ENCODE measurements at regions not wholly inside any gene's neighbourhood (a gene's known extent, or its start where the extent isn't known, plus 50 kb on each side); places are given as distances from the start of the nearest gene placed in this dataset.

DNA sequence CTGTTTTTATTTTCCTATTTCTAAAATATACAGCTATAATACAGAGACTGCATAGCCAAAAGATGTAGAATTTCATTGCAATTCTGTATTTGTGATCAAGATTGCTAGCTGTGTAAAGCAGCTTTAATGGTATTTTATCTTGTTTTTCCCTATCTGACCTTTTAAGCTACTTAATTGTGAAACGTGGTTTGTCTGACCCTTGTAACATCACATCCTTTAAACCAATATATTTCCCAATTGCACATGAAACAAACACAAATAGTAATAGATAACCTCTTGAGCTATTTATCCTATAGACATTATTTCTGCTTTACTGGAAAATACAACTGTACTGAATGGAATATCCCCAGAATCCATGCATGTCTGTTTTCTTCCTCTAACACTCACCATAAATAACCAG is 112.2 kb upstream of the PLPPR4 start:
- no peak overlapping the region for H3K4me3 ChIP-seq (ENCODE audit: low read depth, low read length)
- TF ChIP-seq, protein P1, sequence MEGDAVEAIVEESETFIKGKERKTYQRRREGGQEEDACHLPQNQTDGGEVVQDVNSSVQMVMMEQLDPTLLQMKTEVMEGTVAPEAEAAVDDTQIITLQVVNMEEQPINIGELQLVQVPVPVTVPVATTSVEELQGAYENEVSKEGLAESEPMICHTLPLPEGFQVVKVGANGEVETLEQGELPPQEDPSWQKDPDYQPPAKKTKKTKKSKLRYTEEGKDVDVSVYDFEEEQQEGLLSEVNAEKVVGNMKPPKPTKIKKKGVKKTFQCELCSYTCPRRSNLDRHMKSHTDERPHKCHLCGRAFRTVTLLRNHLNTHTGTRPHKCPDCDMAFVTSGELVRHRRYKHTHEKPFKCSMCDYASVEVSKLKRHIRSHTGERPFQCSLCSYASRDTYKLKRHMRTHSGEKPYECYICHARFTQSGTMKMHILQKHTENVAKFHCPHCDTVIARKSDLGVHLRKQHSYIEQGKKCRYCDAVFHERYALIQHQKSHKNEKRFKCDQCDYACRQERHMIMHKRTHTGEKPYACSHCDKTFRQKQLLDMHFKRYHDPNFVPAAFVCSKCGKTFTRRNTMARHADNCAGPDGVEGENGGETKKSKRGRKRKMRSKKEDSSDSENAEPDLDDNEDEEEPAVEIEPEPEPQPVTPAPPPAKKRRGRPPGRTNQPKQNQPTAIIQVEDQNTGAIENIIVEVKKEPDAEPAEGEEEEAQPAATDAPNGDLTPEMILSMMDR (IDR thresholded peaks at IDR 0.05; ENCODE audit: low read depth, low read length, missing control alignments), result no peak
- no peak for DNase-seq (ENCODE audit: low read depth)

DNA sequence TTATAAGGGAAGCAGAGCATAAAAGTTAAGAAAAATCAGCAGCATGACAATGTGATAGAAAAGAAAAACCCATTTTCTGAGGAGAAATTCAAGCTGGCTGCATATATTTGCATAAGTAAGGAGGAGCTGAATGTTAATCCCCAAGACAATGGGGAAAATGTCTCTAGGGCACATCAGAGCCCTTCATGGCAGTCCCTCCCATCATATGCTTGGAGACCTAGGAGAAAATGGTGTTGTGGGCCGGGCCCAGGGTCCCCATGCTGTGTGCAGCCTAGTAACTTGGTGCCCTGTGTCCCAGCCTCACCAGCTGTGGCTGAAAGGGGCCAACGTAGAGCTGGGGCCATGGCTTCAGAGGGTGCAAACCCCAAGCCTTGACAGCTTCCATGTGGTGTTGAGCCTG is 100.6 kb upstream of the PLPPR4 start:
- TF ChIP-seq, protein P1 (IDR thresholded peaks at IDR 0.05; ENCODE audit: low read depth, low read length, missing control alignments), result no peak
- no peak for DNase-seq (ENCODE audit: low read depth)
- no peak overlapping the region for H3K4me3 ChIP-seq (ENCODE audit: low read depth, low read length)

DNA sequence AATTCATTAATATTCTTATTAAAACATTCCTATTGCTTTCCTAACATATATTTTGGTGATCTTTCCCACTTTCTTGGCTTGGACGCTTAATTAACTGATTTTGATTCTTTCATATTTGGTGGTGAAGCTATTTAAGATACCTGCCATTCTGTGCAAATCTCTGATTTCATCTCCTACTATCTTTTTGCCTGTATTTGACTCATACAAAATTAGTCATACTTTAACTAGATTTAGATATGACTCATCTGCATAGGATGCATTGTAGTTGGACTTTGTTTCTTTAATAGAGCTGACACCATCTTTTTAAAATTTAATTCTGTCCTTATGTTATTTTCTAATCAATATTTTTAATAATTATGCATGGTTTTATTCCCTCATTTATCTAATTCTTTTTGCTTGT is 93.8 kb upstream of the PLPPR4 start:
- no peak overlapping the region for H3K4me3 ChIP-seq (ENCODE audit: low read depth, low read length)
- TF ChIP-seq, protein P1 (IDR thresholded peaks at IDR 0.05; ENCODE audit: low read depth, low read length, missing control alignments), result no peak
- DNase-seq (ENCODE audit: low read depth), result no peak

DNA sequence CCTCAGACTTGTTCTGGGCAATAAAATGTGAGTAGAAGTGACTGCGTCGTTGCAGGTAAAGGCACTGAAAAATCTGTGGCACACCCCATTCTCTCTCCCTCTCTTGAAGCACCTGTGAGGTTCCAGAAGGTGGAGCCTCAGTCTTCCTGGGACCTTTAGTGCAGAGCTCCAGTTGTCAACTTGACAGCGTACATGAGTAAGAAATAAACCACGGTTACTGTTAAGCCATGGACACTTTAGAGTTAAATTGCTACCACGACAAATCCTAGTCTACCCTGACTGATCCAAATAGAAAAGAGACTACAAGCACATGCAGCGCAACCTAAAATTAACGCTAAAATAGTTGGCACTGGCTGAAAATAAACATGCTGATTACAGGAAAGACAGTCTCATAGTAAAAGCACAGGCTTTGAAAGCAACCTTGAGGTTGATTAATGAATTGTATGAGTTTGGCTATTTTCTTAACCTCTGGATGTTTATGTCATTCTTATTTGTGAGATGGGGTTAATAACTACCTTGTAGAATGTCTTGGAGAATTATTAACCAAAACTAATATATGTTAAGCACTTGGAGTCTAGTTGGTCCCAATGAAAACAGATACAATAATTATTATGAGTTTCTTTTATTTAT is 93.0 kb upstream of the PLPPR4 start:
- no peak for DNase-seq (ENCODE audit: low read depth)
- TF ChIP-seq, protein P1 (IDR thresholded peaks at IDR 0.05; ENCODE audit: low read depth, low read length, missing control alignments), result no peak
- no peak overlapping the region for H3K4me3 ChIP-seq (ENCODE audit: low read depth, low read length)

DNA sequence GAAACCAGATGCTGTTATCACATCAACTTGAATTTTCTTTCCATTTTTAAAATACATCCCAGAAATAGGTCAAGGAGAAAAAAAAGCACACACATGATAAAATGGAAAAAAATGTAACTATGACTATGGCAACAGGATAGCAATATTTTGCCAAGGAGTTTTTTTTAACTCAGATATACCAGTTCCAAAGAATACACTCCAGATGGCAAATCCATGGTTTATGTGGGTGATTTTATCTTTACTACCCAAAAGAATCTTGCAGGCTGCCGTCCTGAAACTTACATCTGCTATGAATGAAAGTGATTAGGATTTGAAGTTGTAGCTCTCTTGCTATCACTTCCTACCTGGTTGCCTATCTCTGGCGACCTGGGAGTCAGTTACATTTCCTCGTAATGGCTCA is 91.0 kb upstream of the PLPPR4 start:
- H3K4me3 ChIP-seq (ENCODE audit: low read depth, low read length), result no peak overlapping the region
- no peak for DNase-seq (ENCODE audit: low read depth)
- TF ChIP-seq, protein P1 (IDR thresholded peaks at IDR 0.05; ENCODE audit: low read depth, low read length, missing control alignments), result no peak

DNA sequence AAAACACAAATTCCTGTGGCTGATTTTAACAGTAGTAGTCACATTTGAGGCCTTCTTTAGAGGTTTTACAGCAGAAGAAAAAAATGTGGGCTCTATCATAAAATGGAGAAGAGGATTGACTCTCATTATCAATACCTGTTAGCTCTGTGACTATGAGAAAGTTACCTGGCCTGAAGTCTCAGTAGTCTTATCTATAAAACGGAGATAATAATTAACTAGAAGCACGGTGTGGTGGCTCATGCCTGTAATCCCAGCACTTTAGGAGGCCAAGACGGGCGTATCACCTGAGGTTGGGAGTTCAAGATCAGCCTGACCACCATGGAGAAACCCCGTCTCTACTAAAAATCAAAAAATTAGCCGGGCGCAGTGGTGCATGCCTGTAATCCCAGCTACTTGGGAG is 90.4 kb upstream of the PLPPR4 start:
- TF ChIP-seq, protein P1 (IDR thresholded peaks at IDR 0.05; ENCODE audit: low read depth, low read length, missing control alignments), result no peak
- no peak for DNase-seq (ENCODE audit: low read depth)

DNA sequence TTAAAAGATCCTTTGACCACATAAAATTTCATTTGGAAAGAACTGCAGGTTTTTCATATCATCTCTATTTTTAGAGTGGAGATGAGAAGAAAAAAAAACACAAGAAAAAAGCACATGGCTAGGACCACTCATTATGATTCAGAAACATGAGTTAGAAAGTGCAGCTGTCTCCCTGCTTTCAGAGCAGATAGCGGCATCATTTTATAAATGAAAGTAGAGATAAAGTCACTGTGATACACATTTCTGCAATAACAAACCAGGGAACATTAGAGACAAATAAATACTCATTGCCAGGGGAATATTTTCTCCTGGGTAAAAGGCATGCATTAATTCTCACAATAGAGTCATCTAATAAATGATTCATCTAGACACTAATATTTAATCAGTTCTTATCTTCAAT is 87.5 kb upstream of the PLPPR4 start:
- DNase-seq (ENCODE audit: low read depth), result no peak
- H3K4me3 ChIP-seq (ENCODE audit: low read depth, low read length), result no peak overlapping the region
- TF ChIP-seq, protein P1 (IDR thresholded peaks at IDR 0.05; ENCODE audit: low read depth, low read length, missing control alignments), result no peak

More for the DNA sequence above, 90.4 kb upstream of the PLPPR4 start:
- H3K4me3 ChIP-seq (ENCODE audit: low read depth, low read length), result no peak overlapping the region

Measured in GM12864 (cell line).